ENCODE measurements at regions not wholly inside any gene's neighbourhood (a gene's known extent, or its start where the extent isn't known, plus 50 kb on each side); places are given as distances from the start of the nearest gene placed in this dataset.
"Not testable (repeated sequence)": the region's sequence is repeated elsewhere in the genome, so short reads cannot be mapped to it uniquely, and the experiment has no call there.

DNA sequence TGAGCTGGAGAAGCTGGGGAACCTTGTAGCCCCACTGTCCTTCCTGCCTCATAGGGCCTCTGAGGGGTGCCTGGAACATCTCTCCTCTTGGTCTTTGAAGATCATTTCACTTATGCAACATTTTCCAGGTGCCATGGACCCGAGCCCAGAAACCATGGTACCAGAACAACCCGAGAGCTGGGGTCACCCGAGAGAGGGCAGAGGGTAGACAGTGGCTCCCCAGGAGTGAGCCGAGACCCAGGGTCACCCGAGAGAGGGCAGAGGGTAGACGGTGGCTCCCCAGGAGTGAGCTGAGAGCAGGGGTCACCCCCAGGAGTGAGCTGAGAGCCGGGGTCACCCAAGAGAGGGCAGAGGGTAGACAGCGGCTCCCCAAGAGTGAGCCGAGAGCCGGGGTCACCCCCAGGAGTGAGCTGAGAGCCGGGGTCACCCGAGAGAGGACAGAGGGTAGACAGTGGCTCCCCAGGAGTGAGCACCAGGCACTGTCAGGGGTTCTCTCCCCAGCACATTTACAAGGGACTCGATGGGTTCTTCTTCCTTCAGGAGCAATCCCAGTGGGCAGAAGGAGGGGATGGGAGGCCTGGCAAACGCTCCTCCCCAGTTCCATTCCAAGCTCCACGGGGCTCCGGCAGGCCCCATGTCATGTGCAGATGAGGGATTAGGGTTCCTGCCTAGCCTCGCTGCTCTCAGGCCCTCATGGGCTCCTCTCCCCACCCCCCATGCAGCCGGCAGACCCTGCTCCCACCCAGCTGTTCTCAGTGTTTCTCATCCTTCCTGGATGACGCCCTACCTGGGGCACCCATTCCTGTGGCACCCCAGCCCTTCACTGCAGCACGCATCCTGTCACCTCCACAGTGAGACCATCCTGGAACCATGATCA, 163.5 kb downstream of the RTP5 start:
- DNase-seq, result no peak

DNA sequence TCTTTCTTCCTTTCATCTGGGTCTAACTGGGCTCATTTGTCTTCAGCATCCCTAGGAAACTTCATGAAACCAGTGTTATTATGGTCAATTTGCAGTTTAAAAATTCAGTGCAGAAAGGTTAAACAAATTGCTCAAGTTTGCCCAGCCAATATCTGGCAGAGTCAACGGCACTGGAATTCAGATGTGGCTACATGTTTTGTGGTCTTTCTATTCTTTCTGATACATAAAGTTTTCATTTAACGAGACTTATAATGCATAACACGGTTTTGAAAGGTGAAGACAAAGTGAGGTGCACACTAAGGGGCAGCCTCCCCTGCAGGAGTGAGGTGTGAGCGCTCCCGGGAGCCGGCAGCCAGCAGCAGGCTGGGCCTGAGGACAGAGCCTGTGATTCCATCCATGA, 164.6 kb downstream of the RTP5 start:
- no peak for DNase-seq

DNA sequence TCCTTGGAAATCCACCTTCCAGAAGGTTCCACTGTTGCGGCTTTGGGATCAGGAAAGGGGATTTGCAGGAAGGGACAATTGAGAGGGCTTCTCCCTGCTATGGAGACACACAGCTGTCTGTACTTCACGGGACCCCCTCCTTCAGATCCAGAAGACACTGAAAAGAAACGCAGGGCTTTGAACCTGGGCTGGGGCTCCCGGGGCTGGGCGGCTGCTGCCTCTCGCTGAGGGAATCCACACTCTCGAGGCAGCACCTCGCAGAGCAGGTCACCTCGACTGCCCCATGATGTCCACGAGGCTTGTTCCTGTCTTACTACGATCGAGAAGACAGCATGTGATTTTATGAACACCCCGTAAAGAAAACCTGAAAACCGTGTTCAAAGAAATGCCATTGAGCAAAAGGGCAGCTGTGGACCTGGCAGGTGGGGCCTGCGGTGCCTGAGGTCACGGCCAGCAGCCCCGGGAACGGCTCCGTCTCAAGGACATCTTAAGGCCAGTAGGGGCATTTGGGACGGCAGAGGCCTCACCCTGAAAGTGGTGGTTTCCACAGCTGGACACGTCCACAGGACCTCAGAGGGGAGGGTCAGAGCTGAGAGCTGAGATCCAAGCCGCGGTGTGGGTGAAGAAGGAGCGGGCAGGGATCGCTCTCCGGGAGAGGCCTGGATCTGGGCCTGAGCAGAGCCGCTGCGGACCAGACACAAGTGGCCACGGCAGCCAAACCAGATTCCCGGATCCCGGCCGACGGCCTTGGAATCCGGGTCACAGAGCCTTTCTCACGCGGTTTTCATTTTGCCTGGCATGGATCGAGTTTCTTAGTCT, 165.7 kb downstream of the RTP5 start:
- DNase-seq, result no peak

DNA sequence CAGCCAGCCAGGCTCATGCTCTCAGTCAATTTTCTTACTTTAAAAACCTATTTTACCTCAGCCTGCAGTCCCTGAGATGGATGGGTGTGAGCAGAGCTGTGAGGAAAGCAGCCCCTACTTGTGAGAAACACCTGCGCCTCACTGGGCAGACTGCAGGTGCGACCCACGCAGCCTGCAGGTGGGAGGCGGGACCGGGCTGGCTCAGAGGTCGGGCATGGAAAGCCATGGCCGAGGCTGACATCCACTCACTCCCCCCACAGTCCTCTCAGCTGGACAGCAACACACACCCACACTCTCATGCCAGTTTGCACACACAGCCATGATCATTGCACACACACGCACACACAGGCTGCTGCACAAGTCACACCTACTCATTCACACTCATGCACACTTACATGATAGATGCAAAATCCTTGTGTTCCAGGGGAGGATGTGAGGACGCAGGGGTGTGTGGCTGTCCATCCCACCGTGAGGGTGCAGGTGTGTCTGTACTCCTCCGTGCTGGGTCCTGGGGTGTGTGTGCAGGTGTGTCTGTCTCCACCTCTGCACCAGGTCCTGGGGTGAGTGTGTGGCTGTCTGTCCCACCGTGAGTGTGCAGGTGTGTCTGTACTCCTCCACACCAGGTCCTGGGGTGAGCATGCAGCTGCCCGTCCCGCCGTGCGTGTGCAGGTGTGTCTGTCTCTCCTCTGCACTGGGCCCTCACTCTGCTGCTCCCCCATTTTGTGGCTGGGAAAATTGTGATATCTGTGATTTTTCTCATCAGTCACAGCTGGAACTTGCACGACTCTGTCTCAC, 166.5 kb downstream of the RTP5 start:
- DNase-seq, result no peak

DNA sequence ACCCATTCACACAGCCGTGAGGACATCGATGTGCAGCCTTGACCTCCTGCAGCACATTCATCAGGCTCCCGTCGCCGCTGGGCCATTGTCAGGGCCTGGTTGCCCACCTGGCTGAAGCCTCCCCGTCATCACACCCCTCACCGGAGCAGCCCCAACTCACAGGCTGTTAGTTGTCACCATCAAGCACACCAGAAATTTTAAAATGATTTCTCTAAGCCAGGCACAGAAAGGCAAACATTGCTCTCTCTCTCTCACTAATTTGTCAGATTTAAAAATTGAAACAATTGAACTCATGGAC, 167.1 kb downstream of the RTP5 start:
- no peak for DNase-seq

DNA sequence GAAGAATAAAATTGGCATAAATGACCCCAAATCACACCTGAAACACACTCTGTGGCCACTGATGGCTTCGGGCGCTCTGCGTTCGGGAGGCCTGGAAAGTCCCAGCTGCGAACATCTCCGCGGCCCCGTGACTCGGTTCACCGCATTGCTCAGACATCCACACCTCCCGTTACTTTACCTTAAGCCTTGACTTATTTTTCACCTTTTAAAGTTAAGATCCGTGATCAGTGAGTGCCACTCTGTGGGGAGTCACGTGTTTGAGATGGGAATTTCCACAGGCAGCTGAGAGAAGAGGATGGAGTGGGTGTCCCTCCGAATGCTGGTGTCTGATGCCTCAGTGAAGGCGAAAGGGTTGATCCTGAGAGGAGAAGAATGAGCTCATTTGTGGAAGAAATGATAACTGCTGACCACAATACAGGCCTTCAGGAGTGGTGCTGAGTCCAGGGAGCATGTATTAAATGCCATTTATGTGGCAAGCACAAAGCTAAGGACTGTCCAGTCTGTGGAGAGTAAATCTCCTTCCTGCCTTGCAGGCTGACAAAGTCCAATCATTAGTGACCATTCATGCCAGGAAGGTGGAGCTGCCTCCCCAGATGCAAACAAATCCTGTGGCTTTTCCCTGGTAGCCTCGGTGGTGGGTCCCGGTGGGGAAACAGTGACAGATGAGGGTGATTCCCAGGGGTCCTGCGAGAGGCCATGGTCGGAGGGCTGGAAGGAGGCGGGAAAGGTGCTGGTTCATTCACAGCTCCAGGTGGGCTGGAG, 168.8 kb downstream of the RTP5 start:
- DNase-seq, result no peak

DNA sequence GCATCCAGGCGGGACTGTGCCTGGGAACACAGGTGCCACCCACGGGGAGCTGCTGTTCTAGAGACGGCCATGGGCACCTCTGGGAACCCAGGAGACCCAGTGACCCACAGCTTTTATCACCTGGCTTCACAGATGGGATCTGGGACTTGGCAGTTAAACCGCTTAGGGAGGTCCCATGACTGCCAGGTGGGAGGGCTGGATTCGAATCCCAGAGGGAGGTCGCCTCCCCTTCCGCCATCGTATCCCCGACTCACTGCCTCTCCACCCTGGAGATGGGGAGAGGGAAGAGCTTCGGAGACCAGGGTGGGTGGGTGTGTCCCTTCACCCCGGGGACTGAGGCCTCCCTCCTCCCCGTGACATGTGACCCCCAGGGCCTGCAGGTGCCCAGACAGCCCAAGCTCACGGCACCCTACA, 169.4 kb downstream of the RTP5 start:
- no peak for DNase-seq

DNA sequence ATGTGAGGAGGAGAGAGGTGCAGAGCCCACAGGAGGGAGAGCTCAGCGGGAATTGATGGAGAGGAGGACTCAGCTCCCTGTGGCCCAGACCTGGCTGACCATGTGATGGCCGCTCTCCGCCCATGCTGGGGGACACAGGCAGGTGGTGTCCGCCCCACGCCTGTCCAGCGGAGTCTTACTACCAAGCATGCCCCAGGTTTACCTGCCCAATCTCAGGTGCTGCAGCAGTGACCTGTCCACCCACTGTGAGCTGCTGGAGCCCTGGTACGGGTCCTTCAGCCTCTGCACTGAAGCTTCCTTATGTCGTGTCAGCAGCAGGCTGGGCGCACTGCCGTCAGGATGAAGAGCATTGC, 170.8 kb downstream of the RTP5 start:
- no peak for DNase-seq

DNA sequence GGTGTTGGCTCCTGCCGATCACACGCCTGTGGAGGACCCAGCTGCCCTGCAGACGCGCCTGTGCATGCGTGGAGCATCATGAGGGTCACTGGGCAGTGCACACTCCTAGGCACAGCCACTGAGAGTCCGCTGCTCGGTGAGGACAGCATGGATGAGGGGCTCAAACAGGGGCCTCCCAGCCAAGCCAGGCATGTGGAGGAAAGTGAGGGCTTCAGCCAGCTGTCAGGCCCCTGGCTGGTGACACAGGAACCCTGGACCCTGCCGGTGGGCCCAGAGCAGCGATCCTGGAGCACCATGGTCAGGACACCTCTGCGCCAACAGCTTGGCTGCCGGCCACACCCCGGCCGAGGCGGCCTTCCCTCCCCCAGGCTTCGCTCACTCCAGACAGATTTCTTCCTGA, 171.2 kb downstream of the RTP5 start:
- no peak for DNase-seq

DNA sequence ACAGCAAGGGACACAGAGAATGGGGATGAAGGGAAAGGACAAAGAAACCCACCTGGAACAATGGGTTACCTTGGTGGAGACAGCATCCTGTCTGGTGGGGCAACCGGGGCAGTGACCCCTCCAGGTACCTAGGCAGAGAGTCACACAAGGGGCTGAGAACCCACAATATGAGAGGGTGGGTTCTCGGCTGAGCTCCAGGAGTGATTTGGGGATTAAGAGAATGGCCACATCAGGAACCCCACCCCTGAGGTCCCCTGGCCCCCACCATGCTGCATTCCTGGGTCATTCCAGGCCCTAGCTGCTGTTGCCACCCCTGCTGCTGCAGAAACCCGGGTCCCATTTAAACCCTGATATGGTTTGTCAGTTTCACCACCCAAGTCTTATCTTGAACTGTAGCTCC, 172.3 kb downstream of the RTP5 start:
- no peak for DNase-seq

DNA sequence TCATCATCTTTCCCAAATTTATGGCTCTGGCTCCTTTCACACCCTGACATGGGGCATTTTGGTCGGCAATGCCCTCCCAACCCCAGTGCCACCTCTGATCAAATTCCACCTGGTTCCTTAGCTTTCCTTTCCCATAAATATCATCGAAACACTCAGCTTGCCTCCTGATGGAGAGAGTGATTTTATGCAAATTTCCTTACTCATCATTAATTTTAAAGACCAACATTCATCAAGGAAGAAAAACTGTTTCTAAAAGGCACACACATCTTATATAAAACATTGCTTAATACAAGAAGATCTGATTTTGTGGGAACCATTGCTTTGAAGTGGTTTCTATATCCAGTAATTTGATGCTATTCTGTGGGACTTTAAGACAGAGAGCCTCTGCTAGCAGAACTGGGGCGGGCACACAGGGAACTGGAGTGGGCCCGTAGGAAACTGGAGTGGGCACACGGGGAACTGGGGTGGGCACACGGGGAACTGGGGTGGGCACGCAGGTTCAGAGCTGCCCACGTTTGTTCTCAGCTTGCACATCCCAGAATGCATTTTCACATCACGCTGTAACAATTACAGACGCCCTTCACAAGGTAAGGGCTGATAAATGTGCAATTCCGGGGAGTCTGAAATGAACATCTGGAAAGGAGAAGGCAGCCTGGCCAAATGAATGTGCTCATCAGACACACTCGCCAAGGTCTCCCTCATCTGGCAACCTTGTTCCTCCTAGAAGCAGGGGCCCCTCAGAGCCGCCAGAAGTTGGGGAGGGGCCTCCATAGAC, 174.2 kb downstream of the RTP5 start:
- DNase-seq, result no peak

DNA sequence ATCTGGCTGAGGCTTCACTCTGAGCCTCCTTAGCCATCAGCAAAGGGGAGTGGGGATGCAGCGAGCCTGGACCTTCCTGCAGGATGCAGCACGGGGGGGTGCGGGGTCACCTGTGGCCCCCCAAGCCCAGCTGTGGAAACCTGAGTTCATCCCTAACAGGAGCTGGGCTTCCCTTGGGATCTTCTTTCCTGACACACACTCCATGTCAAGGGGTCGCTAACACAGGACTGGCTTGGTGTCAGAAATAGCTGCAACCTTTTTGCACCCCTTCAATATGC, 174.7 kb downstream of the RTP5 start:
- peak; percentile 22 for DNase-seq

DNA sequence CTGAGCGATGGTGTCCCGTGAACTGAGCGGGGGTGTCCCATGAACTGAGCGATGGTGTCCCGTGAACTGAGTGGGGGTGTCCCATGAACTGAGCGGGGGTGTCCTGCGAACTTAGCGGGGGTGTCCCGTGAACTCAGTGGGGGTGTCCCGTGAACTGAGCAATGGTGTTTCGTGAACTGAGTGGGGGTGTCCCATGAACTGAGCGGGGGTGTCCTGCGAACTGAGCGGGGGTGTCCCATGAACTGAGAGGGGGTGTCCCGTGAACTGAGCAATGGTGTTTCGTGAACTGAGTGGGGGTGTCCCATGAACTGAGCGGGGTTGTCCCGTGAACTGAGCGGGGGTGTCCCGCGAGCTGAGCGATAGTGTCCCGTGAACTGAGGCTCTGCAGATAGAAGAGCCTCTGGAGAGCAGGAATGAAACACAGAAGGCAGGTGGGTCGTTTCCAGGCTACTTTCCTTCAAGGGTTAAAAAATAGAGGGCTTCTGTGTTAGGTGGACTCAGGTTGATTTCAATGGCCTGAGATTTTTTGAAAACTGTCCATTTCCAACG, 176.1 kb downstream of the RTP5 start:
- not testable (repeated sequence) for DNase-seq

DNA sequence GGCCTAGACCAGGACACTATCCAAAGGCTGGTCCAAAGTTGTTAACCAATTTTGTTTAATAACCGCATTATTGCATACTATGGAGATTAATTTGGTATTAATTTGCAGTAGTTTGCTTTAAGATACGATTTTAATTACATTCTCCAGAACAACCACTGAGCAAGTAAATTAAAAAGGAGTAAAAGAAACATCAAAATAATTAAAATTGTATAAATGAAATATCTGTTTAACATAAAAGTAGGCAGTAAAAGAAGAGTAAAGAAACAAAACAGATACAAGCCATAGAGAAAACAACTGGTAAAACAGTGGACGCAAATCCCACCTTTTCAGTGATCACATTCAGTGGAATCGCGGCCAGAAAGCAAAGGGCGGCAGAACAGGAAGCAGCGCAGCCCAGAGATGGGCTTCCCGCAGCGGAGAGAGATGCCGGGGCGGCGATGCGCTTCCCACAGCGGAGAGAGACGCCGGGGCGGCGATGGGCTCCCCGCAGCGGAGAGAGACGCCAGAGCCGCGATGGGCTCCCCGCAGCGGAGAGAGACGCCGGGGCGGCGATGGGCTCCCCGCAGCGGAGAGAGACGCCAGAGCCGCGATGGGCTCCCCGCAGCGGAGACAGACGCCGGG, 176.8 kb downstream of the RTP5 start:
- peak; percentile 65 for DNase-seq

DNA sequence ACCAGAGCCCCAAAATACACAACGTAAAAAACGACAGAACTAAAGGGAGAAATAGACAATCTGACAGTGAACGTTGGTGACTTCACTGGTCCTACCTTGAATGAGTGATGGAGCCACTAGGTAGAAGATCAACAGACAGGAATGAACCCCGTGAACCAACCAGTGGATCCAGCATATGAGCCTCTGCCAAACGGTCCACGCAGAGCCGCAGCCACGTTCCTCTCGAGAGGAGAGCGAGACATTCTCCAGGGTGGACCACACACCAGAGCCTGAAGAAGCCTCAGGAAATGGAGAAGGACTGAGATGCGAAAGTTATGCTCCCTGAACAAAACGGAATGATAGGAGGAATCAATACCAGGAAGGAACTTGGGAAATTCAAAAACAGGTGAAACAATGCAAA, 178.4 kb downstream of the RTP5 start:
- no peak for DNase-seq

DNA sequence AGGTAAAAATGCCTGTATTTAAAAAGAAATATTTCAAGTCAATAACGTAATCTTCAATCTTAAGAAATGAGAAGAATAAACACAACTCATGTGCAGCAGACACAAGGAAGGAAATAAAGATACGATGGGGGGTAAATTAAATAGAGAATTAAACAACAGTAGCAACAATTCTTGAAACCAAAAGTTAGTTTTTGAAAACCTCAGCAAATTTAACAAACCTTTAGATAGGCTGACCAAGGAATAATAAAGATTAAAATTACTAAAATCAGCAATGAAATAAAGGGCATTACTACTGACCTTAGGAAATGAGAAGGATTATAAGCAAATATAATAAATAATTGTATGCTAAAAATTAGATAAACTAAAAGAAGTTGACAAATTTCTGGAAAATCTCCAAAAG, 178.9 kb downstream of the RTP5 start:
- DNase-seq, result no peak

DNA sequence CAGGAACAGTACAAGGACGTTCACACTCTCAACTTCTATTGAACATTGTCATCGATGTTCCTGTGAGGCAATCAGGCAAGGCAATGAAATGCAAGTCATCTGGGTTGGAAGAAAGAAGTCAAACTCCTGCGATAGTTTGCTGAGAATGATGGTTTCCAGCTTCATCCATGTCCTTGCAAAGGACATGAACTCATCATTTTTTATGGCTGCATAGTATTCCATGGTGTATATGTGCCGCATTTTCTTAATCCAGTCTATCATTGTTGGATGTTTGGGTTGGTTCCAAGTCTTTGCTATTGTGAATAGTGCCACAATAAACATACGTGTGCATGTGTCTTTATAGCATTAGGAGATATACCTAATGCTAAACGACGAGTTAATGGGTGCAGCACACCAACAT, 180.0 kb downstream of the RTP5 start:
- DNase-seq, result not testable (repeated sequence)

DNA sequence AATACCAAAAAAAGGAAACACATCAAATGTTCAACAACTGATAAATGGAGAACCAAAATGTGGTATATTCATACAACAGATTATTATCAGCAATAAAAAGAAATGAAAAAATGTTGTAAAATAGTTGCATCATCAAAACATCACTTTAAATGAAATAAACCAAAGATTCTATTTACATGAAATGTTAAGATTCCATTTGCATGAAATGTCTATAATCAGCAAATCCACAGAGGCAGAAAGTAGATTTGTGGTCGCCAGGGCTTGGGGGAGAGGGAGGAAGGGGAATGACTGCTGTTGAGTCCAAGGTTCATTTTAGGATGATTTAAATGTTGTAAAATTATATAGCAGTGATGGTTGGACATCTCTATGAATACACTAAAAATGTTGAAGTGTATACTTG, 181.9 kb downstream of the RTP5 start:
- no peak for DNase-seq

DNA sequence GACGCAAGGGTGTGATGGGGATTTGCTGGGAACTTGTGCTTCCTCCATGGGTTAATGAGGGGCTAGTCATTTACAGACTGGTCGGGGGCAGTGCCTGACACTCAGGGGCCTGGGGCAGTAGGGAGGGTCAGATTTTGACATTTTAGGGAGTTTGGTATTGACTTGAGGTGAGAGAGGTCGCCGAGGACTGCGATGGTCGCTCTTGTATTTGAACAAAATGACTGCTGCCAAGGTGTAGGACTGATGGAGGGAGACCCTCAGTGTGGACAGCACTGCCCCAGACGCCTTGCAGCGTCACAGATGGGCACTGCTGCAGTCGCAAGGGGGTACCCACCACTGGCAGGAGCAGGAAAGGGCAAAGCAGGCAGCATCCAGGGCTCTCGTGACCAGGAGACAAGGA, 182.9 kb downstream of the RTP5 start:
- no peak for DNase-seq

DNA sequence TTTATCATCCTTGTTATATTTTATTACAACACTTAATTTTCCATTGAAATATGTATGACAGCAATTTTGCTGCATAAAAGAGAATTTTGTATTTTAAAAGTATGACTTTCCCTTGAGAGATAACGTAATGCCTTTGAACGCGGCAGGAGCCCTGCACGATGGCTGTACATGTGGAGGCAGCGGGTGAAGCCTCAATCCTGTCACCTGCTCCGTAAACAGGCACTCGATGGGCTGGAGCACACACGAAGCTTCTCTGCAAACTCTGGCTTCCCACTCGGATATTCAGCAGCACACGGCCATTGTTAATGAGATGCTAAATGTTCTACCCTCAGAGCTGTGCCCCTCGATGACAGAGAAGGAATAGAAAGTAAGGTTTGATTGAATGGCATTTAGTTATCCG, 184.4 kb downstream of the RTP5 start:
- no peak for DNase-seq

DNA sequence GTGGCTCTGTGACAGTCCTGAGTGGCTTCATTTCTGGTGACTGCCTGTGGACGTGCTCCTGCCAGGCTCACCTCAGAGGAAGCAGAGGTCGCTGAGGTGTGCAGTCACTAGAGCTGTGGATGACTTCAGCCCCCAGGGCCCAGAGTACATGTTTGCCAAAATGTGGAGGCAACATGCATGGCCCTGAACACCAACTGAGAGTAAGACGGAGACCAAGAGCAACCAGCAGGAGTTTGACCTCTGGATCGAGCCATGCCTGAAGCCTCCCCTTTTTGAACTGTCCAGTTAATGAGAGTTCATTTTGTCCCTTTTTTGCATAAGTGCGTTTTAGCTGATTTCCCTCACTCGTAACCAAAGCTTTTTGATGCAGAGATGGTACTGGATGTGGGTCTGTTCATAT, 184.9 kb downstream of the RTP5 start:
- DNase-seq, result no peak
